Kidney (tissue), 13 donors: ENCODE measurements at regions not wholly inside any gene's neighbourhood (a gene's known extent, or its start where the extent isn't known, plus 50 kb on each side); places are given as distances from the start of the nearest gene placed in this dataset.

Experiments
- DNase-seq, 5 donors: peaks; one replicate each; pipeline ENCODE4 v3.0.0-alpha.2; 2013 to 2020
- FAIRE-seq: peaks from 2 replicates; lab custom pipeline; 2012; peaks lifted over from hg19 to GRCh38; lab: Jason Lieb, UNC
- H3K27ac ChIP-seq, 2 donors: one replicate each; pipeline ENCODE4 v1.7.0; 2013; ENCODE audit warnings: low read depth in 2 of 2, low read length in 2 of 2, inconsistent platforms in 1 of 2
- H3K27me3 ChIP-seq: one replicate; pipeline ENCODE4 v1.7.1; 2013; ENCODE audit warnings: low read length, inconsistent platforms; ENCODE audit not compliant: control insufficient read depth, insufficient read depth
- H3K36me3 ChIP-seq, 3 donors: one replicate each; pipeline versions ENCODE4 v1.7.0 to v1.7.1; 2013; ENCODE audit warnings: low read length in 3 of 3, control low read depth in 1 of 3, inconsistent platforms in 1 of 3; ENCODE audit not compliant: insufficient read depth in 3 of 3, control insufficient read depth in 2 of 3
- H3K4me1 ChIP-seq, 3 donors: one replicate each; pipeline versions ENCODE4 v1.7.0 to v1.7.1; 2013; ENCODE audit warnings: low read length in 3 of 3, inconsistent platforms in 1 of 3, low read depth in 1 of 3; ENCODE audit not compliant: control insufficient read depth in 2 of 3, insufficient read depth in 2 of 3
- H3K4me3 ChIP-seq, 3 donors: one replicate each; pipeline versions ENCODE4 v1.7.0 to v1.8.1; 2013; ENCODE audit warnings: low read length in 3 of 3, control low read depth in 1 of 3, inconsistent platforms in 1 of 3
- H3K9ac ChIP-seq, 3 donors: one replicate each; pipeline versions ENCODE4 v1.7.0 to v1.7.1; 2013; ENCODE audit warnings: low read length in 3 of 3, control low read depth in 1 of 3, inconsistent platforms in 1 of 3
- H3K9me3 ChIP-seq, 3 donors: one replicate each; pipeline versions ENCODE4 v1.7.0 to v1.7.1; 2013; ENCODE audit warnings: low read length in 3 of 3, control low read depth in 1 of 3, inconsistent platforms in 1 of 3; ENCODE audit not compliant: control insufficient read depth in 2 of 3, insufficient read depth in 1 of 3
- intact Hi-C: fragments of 100-400 bp; cut with DNase I; formaldehyde crosslinking; loops from one replicate; pipeline ENCODE4 v1.11.1; 2022
- TF ChIP-seq, protein P1 (sequence below): IDR thresholded peaks from 3 replicates; pipeline ENCODE4 v1.5.1; 2012; ENCODE audit warnings: mild to moderate bottlenecking, moderate library complexity, borderline replicate concordance; ENCODE audit not compliant: insufficient read depth; ENCODE audit errors: extremely low read depth
- donor health status: control.
- donor health status: control.
- donor health status: control.
- donor health status: control.
- donor health status: control.
- donor health status: DM: yes; HTN: yes; CAD: no.
- donor health status: Normal renal cell carcinoma (clear cell type).

DNA sequence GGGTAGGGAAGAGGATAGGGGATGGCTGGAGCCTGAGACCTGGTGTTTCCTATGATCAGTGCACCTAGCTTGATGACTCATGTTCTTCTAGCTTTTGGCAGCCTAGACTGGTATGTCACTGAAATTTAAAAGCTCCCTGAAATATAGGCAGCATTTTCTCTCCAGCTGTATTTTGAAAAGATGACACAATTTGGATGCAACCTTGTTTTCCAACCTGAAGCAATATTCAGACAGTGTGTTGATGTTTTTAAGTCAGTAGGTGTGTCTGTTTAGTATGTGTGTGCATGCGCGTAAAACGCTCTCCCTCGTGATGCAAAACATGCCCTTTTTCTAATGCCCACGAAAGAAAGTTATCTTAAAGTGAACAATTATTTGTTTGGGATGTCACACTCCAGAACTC lies 58.5 kb downstream of the RPL22L1 start:
- DNase-seq (no peak), FAIRE-seq (no peak)
- Histone ChIP-seq H3K4me1 (no peaks in the 10 kb centered on the region), H3K4me3 (no peak overlapping the region), H3K36me3 (no peaks in the 10 kb centered on the region), H3K27ac (no peak overlapping the region), H3K9me3 (no peaks in the 10 kb centered on the region), H3K27me3 (no peaks in the 10 kb centered on the region), H3K9ac (no peak overlapping the region)
- TF ChIP-seq, protein P1, sequence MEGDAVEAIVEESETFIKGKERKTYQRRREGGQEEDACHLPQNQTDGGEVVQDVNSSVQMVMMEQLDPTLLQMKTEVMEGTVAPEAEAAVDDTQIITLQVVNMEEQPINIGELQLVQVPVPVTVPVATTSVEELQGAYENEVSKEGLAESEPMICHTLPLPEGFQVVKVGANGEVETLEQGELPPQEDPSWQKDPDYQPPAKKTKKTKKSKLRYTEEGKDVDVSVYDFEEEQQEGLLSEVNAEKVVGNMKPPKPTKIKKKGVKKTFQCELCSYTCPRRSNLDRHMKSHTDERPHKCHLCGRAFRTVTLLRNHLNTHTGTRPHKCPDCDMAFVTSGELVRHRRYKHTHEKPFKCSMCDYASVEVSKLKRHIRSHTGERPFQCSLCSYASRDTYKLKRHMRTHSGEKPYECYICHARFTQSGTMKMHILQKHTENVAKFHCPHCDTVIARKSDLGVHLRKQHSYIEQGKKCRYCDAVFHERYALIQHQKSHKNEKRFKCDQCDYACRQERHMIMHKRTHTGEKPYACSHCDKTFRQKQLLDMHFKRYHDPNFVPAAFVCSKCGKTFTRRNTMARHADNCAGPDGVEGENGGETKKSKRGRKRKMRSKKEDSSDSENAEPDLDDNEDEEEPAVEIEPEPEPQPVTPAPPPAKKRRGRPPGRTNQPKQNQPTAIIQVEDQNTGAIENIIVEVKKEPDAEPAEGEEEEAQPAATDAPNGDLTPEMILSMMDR: no peak
- intact Hi-C loops: no loop called here

- no peaks in the 10 kb centered on the region for H3K36me3 ChIP-seq
- no peak overlapping the region for H3K4me3 ChIP-seq
- H3K4me1 ChIP-seq: no peaks in the 10 kb centered on the region
- FAIRE-seq: no peak
- no peak overlapping the region for H3K27ac ChIP-seq
- TF ChIP-seq, protein P1: no peak
- H3K9ac ChIP-seq: no peak overlapping the region
- no peaks in the 10 kb centered on the region for H3K9me3 ChIP-seq
- H3K27me3 ChIP-seq: no peaks in the 10 kb centered on the region
- intact Hi-C loops: no loop called here
- DNase-seq: no peak
Measured at GRCh38 chr3:170809975-170810357, 60.0 kb downstream of the RPL22L1 start.

- no peak for FAIRE-seq
- no peaks in the 10 kb centered on the region for H3K27me3 ChIP-seq
- no peak overlapping the region for H3K4me3 ChIP-seq
- intact Hi-C loops: no loop called here
- TF ChIP-seq, protein P1: peak; percentile 46
- H3K4me1 ChIP-seq: no peaks in the 10 kb centered on the region
- H3K27ac ChIP-seq: no peak overlapping the region
- H3K9ac ChIP-seq: no peak overlapping the region
- DNase-seq: peak in 3 of 5 donors; percentile 53 to 87 (median 70)
- H3K36me3 ChIP-seq: no peaks in the 10 kb centered on the region
- H3K9me3 ChIP-seq: no peaks in the 10 kb centered on the region
Measured at GRCh38 chr3:170809007-170809974, 60.7 kb downstream of the RPL22L1 start.
